Sigmoid colon (tissue), 6 donors: ENCODE measurements at regions not wholly inside any gene's neighbourhood (a gene's known extent, or its start where the extent isn't known, plus 50 kb on each side); places are given as distances from the start of the nearest gene placed in this dataset.
A peak's percentile ranks its signal among the peaks of the same experiment; 100 is the strongest.

ENCODE experiments used
- DNase-seq: peaks from one replicate; pipeline ENCODE4 v3.0.0-alpha.2; 2019
- H3K27ac ChIP-seq, 4 donors: fragments of 200-600 bp; sonication (generic); one replicate each; pipeline ENCODE4 v1.5.1; 2016 to 2019; ENCODE audit warnings: mild to moderate bottlenecking in 1 of 4
- H3K27me3 ChIP-seq, 3 donors: fragments of 200-600 bp; sonication (generic); one replicate each; pipeline ENCODE4 v1.5.1; 2019; ENCODE audit warnings: mild to moderate bottlenecking in 1 of 3
- H3K36me3 ChIP-seq, 4 donors: fragments of 200-600 bp; sonication (generic); one replicate each; pipeline ENCODE4 v1.5.1; 2016 to 2019
- H3K4me1 ChIP-seq, 4 donors: fragments of 200-600 bp; sonication (generic); one replicate each; pipeline ENCODE4 v1.5.1; 2017 to 2019
- H3K4me3 ChIP-seq, 4 donors: fragments of 200-600 bp; sonication (generic); one replicate each; pipeline ENCODE4 v1.5.1; 2017 to 2019; ENCODE audit warnings: mild to moderate bottlenecking in 2 of 4, moderate library complexity in 1 of 4
- H3K9me3 ChIP-seq, 4 donors: fragments of 200-600 bp in 3 of 4; sonication (generic) in 3 of 4; one replicate each; pipeline versions ENCODE4 v1.5.1 to v1.6.1; 2013 to 2019
- EP300 ChIP-seq, 4 donors: sonication (generic); formaldehyde crosslinking; IDR thresholded peaks; one replicate each; pipeline ENCODE4 v1.6.1; 2017; ENCODE audit warnings: antibody characterized with exemption in 4 of 4
- POLR2A ChIP-seq, 2 donors: fragments of 450-650 bp; IDR thresholded peaks; one replicate each; pipeline ENCODE4 v1.6.1; 2016; ENCODE audit warnings: antibody characterized with exemption in 2 of 2, mild to moderate bottlenecking in 2 of 2, moderate library complexity in 2 of 2
- POLR2AphosphoS5 ChIP-seq, 4 donors: sonication (generic); formaldehyde crosslinking; IDR thresholded peaks; one replicate each; pipeline ENCODE4 v1.6.1; 2017; ENCODE audit warnings: antibody characterized with exemption in 4 of 4
- WGBS, 2 donors: extraction: QIAGEN DNeasy Blood & Tissue Kit; methylation state at CpG; one replicate each; pipeline ENCODE4 v1.1.7; 2013; 5-methylcytosine and 5-hydroxymethylcytosine counted together
- intact Hi-C: fragments of 100-400 bp; cut with DNase I; formaldehyde crosslinking; loops from one replicate; pipeline ENCODE4 v1.15.1; 2023
- TF ChIP-seq, protein P1 (sequence below), 4 experiments: fragments of 450-650 bp in 3 of 4; fragments of 200-600 bp in 1 of 4; IDR thresholded peaks; one replicate each; pipeline ENCODE4 v1.5.1; 2016 to 2019; ENCODE audit warnings: antibody characterized with exemption in 4 of 4, mild to moderate bottlenecking in 3 of 4, moderate library complexity in 2 of 4
- donor health status: healthy with polysubstance abuse.
- donor health status: healthy.

DNA sequence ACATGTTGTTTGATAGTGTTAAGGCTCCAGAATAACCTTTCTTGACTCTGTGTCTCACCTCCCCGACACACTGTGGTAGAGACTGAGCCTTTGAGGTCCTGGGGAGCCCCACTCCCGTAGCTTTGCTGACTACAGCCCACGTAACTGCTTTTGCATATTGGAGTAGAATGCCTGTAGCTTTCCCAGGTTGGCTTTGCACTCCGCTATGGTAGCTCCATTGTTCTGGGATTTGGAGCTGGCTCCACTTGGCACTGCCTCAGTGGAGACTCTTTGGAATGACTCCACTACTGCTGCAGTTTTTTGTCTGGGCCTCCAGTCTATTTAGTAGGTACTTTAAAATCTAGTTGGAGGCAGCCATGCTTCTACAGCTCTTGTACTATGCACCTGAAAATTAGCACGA is 56.2 kb upstream of the ANXA1 start:
- Histone ChIP-seq H3K4me1 (peaks cover 0 to 8% (median 3%) of the 10 kb centered on the region in 4 donors), H3K27me3 (no peaks in the 10 kb centered on the region), H3K36me3 (no peaks in the 10 kb centered on the region), H3K4me3 (no peak overlapping the region), H3K9me3 (no peaks in the 10 kb centered on the region), H3K27ac (no peak overlapping the region)
- WGBS, 2 donors: 89 to 91% methylated on average over 5 of the region's 5 CpGs
- intact Hi-C loops: no loop called here
- DNase-seq: no peak
- TF ChIP-seq POLR2A (IDR thresholded peaks at IDR 0.05) (no peak), POLR2AphosphoS5 (IDR thresholded peaks at IDR 0.05) (no peak), EP300 (IDR thresholded peaks at IDR 0.05) (no peak)
- TF ChIP-seq, protein P1, sequence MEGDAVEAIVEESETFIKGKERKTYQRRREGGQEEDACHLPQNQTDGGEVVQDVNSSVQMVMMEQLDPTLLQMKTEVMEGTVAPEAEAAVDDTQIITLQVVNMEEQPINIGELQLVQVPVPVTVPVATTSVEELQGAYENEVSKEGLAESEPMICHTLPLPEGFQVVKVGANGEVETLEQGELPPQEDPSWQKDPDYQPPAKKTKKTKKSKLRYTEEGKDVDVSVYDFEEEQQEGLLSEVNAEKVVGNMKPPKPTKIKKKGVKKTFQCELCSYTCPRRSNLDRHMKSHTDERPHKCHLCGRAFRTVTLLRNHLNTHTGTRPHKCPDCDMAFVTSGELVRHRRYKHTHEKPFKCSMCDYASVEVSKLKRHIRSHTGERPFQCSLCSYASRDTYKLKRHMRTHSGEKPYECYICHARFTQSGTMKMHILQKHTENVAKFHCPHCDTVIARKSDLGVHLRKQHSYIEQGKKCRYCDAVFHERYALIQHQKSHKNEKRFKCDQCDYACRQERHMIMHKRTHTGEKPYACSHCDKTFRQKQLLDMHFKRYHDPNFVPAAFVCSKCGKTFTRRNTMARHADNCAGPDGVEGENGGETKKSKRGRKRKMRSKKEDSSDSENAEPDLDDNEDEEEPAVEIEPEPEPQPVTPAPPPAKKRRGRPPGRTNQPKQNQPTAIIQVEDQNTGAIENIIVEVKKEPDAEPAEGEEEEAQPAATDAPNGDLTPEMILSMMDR (IDR thresholded peaks at IDR 0.05): no peak

DNA sequence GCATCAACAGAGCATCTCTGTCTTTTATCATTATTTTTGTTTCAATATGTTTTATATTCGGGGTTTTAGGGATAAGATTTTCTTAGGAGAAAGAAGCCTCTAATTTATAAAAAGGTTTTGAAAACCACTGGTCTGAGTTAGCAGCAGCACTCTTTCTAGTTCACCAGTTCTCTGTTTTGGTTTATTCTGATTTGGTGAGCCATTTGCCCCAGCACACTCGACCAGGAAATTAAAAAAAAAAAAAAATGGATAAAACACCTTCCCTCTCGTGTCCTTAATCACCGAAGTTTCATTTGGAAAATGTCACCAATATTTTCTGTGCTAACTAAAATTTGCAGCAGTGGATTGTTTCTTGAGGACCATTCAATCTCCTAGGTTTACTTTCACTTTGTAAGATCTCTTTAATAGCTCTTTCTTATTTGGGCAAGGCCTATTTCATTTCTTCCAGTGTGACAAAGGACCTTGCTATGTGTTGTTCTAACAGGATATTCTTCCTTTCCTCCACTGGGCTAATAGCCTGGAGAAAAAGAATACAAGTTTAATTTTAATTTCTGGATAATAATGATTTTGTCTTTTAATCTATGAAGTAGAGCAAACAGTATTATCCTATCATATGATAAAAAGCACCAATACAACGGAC is 57.8 kb upstream of the ANXA1 start:
- no peaks in the 10 kb centered on the region for H3K9me3 ChIP-seq
- TF ChIP-seq, protein P1 (IDR thresholded peaks at IDR 0.05): no peak
- TF ChIP-seq POLR2A (IDR thresholded peaks at IDR 0.05): no peak
- no peak for TF ChIP-seq EP300 (IDR thresholded peaks at IDR 0.05)
- peaks cover 0 to 8% (median 3%) of the 10 kb centered on the region in 4 donors for H3K4me1 ChIP-seq
- H3K4me3 ChIP-seq: peak overlapping the region in 3 of 4 donors; percentile 5 to 26 (median 17)
- peak overlapping the region in 2 of 4 donors; percentile 24 to 40 for H3K27ac ChIP-seq
- intact Hi-C loops: no loop called here
- H3K27me3 ChIP-seq: no peaks in the 10 kb centered on the region
- DNase-seq: no peak
- no peaks in the 10 kb centered on the region for H3K36me3 ChIP-seq
- 66 to 79% methylated on average over 5 of the region's 5 CpGs for WGBS, 2 donors

DNA sequence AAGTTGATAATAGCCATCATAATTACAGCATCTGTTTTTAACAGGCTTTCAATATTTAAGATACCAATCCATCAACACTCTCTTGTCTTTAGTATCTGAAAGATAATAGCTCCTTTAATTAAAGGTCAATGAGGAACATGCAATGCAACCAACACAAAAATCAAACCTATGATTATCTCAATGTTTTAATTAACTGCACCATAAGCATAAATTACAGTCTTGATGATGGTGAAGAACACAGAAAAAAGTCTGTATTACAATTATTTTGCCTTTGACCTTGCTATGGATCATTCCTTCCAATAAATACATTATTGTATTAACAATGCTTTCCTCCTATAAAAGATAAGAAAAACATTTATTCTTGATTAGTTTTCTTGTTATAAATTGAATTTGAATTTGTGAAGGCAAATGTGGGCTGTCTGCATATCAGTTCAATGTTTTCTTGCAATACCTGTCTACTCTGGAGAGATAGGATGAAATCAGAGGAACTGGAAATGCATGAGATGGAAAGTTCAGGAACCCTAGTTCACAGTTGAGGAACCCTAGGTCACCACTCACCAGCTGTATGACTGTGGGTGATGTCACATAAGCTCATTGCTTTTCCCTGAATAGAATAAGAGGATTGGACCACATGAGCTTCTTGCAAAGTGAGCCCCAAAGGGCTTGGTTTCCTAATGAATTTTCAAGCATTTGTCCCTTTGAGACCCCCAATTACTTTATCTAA is 58.5 kb upstream of the ANXA1 start:
- Histone ChIP-seq H3K4me3 (peak overlapping the region in 1 of 4 donors; percentile 17), H3K27me3 (no peaks in the 10 kb centered on the region), H3K4me1 (peaks cover 0 to 8% (median 3%) of the 10 kb centered on the region in 4 donors), H3K27ac (peak overlapping the region in 2 of 4 donors; percentile 24 to 40), H3K36me3 (no peaks in the 10 kb centered on the region), H3K9me3 (no peaks in the 10 kb centered on the region)
- no peak for TF ChIP-seq POLR2A (IDR thresholded peaks at IDR 0.05)
- TF ChIP-seq POLR2AphosphoS5 (IDR thresholded peaks at IDR 0.05): no peak
- TF ChIP-seq EP300 (IDR thresholded peaks at IDR 0.05): no peak
- TF ChIP-seq, protein P1 (IDR thresholded peaks at IDR 0.05): no peak
- DNase-seq: no peak
- intact Hi-C loops: no loop called here

DNA sequence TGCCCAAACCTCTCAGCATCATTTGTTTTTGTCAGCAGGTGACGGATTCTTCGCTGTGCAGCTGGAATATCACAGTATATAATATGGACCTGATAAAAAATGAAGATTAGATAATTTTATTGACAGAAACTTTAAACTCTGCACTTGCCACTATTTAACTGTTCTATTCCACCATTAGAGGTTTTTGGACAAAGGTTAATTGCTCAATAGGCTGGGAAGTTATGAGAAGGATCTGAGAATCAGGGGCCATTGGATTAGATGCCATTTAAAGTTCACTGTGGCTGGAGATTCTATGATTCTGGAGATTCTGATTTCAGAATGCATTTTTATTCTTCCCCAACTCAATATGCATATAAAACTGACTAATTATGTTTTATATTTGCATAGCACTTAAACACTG is 59.8 kb upstream of the ANXA1 start:
- no peak overlapping the region for H3K4me3 ChIP-seq
- peaks cover 0 to 8% (median 3%) of the 10 kb centered on the region in 4 donors for H3K4me1 ChIP-seq
- H3K27ac ChIP-seq: no peak overlapping the region
- H3K9me3 ChIP-seq: no peaks in the 10 kb centered on the region
- H3K27me3 ChIP-seq: no peaks in the 10 kb centered on the region
- intact Hi-C loops: no loop called here
- 20 to 74% methylated on average over 2 of the region's 2 CpGs for WGBS, 2 donors
- no peaks in the 10 kb centered on the region for H3K36me3 ChIP-seq
- TF ChIP-seq POLR2AphosphoS5 (IDR thresholded peaks at IDR 0.05) (no peak), EP300 (IDR thresholded peaks at IDR 0.05) (no peak), POLR2A (IDR thresholded peaks at IDR 0.05) (no peak)
- TF ChIP-seq, protein P1 (IDR thresholded peaks at IDR 0.05): no peak
- no peak for DNase-seq
